IMR-90 (cell line): ENCODE measurements at regions not wholly inside any gene's neighbourhood (a gene's known extent, or its start where the extent isn't known, plus 50 kb on each side); places are given as distances from the start of the nearest gene placed in this dataset.
"Not testable (repeated sequence)": the region's sequence is repeated elsewhere in the genome, so short reads cannot be mapped to it uniquely, and the experiment has no call there.

ENCODE experiments used
- ATAC-seq: fragments of 200-7000 bp; cut with Tn5 transposase; 2 replicates; pipeline ENCODE4 v1.9.1; 2020; ENCODE audit warnings: low read depth, mild to moderate bottlenecking, moderate library complexity
- BruUV-seq: library from RNA; stranded (reverse); fragments of 400-500 nt; replicated peaks from 2 replicates; lab custom pipeline; 2021; lab: Mats Ljungman, UMichigan
- CTCF ChIA-PET: fragments of 300-600 bp; formaldehyde crosslinking; extraction: SDS; loops from one replicate; lab custom pipeline; 2021; ENCODE audit warnings: antibody characterized with exemption; lab: Yijun Ruan, JAX
- POLR2A ChIA-PET: fragments of 300-600 bp; sonication (Branson Sonifier 250); formaldehyde crosslinking; loops from one replicate; lab custom pipeline; 2022; ENCODE audit warnings: antibody characterized with exemption; ENCODE audit not compliant: unreplicated experiment; lab: Charles Lee
- DNase-seq: peaks from one replicate; pipeline ENCODE4 v3.0.0; 2013
- H2AFZ ChIP-seq: replicated peaks from 2 replicates; pipeline ENCODE3; 2013; ENCODE audit warnings: low read length, mild to moderate bottlenecking; ENCODE audit not compliant: poor library complexity
- H2AK5ac ChIP-seq: 2 replicates; pipeline ENCODE4 v1.6.1; 2013; ENCODE audit warnings: low read depth, low read length, inconsistent platforms
- H2AK9ac ChIP-seq: replicated peaks from 2 replicates; pipeline ENCODE3; 2013; ENCODE audit warnings: mild to moderate bottlenecking, low read depth, low read length, moderate library complexity; ENCODE audit not compliant: poor library complexity
- H2BK120ac ChIP-seq: 2 replicates; pipeline ENCODE4 v1.6.1; 2013; ENCODE audit warnings: low read depth, low read length, inconsistent platforms
- H2BK15ac ChIP-seq: 3 replicates; pipeline ENCODE4 v1.6.1; 2013; ENCODE audit warnings: low read depth, low read length, inconsistent platforms
- H2BK20ac ChIP-seq: 2 replicates; pipeline ENCODE4 v1.6.1; 2013; ENCODE audit warnings: low read depth, mild to moderate bottlenecking, inconsistent platforms, low read length, moderate library complexity
- H2BK5ac ChIP-seq: 2 replicates; pipeline ENCODE4 v1.6.1; 2013; ENCODE audit warnings: mild to moderate bottlenecking, low read depth, low read length, inconsistent platforms; ENCODE audit not compliant: poor library complexity, severe bottlenecking
- H3K14ac ChIP-seq: replicated peaks from 2 replicates; pipeline ENCODE4 v1.6.1; 2013; ENCODE audit warnings: low read depth, low read length, inconsistent platforms
- H3K18ac ChIP-seq: 2 replicates; pipeline ENCODE4 v1.6.1; 2013; ENCODE audit warnings: low read depth, low read length, control low read depth
- H3K23ac ChIP-seq: 2 replicates; pipeline ENCODE4 v1.6.1; 2013; ENCODE audit warnings: low read depth, low read length, inconsistent platforms
- H3K27ac ChIP-seq: 2 replicates; pipeline ENCODE4 v1.5.1; 2013; ENCODE audit warnings: mild to moderate bottlenecking, control low read depth, low read length; ENCODE audit not compliant: insufficient read depth
- H3K27me3 ChIP-seq: 2 replicates; pipeline ENCODE4 v1.6.1; 2013; ENCODE audit warnings: low read length; ENCODE audit not compliant: control insufficient read depth, insufficient read depth
- H3K36me3 ChIP-seq: 2 replicates; pipeline ENCODE4 v1.6.1; 2013; ENCODE audit warnings: low read length, mixed read lengths; ENCODE audit not compliant: control insufficient read depth, insufficient read depth
- H3K4ac ChIP-seq: 2 replicates; pipeline ENCODE4 v1.6.1; 2013; ENCODE audit warnings: low read depth, low read length, inconsistent platforms
- H3K4me1 ChIP-seq: 2 replicates; pipeline ENCODE4 v1.6.1; 2013; ENCODE audit warnings: low read length, mixed read lengths; ENCODE audit not compliant: control insufficient read depth, insufficient read depth
- H3K4me2 ChIP-seq: 2 replicates; pipeline ENCODE4 v1.6.1; 2013; ENCODE audit warnings: low read depth, mild to moderate bottlenecking, control low read depth, low read length, moderate library complexity
- H3K4me3 ChIP-seq: 2 replicates; pipeline ENCODE4 v1.5.1; 2013; ENCODE audit warnings: low read depth, mild to moderate bottlenecking, control low read depth, low read length, moderate library complexity; ENCODE audit not compliant: insufficient read depth
- H3K56ac ChIP-seq: 2 replicates; pipeline ENCODE4 v1.6.1; 2013; ENCODE audit warnings: low read length, inconsistent platforms; ENCODE audit not compliant: insufficient read depth; ENCODE audit errors: extremely low read depth
- H3K79me1 ChIP-seq, 2 experiments: 2 replicates each; pipeline ENCODE4 v1.6.1; 2013; ENCODE audit warnings: low read length in 2 of 2, inconsistent platforms in 1 of 2, low read depth in 1 of 2
- H3K9ac ChIP-seq: 2 replicates; pipeline ENCODE4 v1.6.1; 2013; ENCODE audit warnings: low read depth, low read length, control low read depth
- H3K9me1 ChIP-seq: 2 replicates; pipeline ENCODE4 v1.6.1; 2013; ENCODE audit warnings: low read length, inconsistent platforms; ENCODE audit not compliant: insufficient read depth
- H3K9me3 ChIP-seq: 2 replicates; pipeline ENCODE4 v1.6.1; 2013; ENCODE audit warnings: low read length; ENCODE audit not compliant: control insufficient read depth, insufficient read depth
- H4K20me1 ChIP-seq: 2 replicates; pipeline ENCODE4 v1.6.1; 2013; ENCODE audit warnings: low read length, inconsistent platforms; ENCODE audit not compliant: insufficient read depth
- H4K5ac ChIP-seq: 2 replicates; pipeline ENCODE4 v1.6.1; 2013; ENCODE audit warnings: mild to moderate bottlenecking, low read depth, low read length, control low read depth
- H4K8ac ChIP-seq, 2 experiments: 2 replicates each; pipeline ENCODE4 v1.6.1; 2013; ENCODE audit warnings: low read depth in 2 of 2, low read length in 2 of 2, control low read depth in 1 of 2, inconsistent platforms in 1 of 2
- H4K91ac ChIP-seq: 2 replicates; pipeline ENCODE4 v1.6.1; 2013; ENCODE audit warnings: low read depth, low read length, inconsistent platforms; ENCODE audit not compliant: insufficient read depth
- WGBS, 2 experiments: methylation state at CpG; one replicate each; pipeline versions ENCODE4 v1.1.5 to v1.1.7; 2013; ENCODE audit warnings: missing lambda C conversion rate in 2 of 2; ENCODE audit not compliant: insufficient read length in 1 of 2; ENCODE audit errors: extremely low coverage in 2 of 2; 5-methylcytosine and 5-hydroxymethylcytosine counted together
- dilution Hi-C: fragments of 300-500 bp; cut with HindIII; formaldehyde crosslinking; loops from one replicate; pipeline ENCODE4 v1.14.3; 2018; ENCODE audit warnings: low sequenced_read_pairs; ENCODE audit not compliant: unreplicated experiment
- in situ Hi-C: fragments of 300-500 bp; cut with MboI; formaldehyde crosslinking; loops from 3 replicates; pipeline ENCODE4 v1.14.3; 2019; ENCODE audit warnings: low sequenced_read_pairs, inconsistent platforms, mixed read lengths
- intact Hi-C: fragments of 100-400 bp; cut with micrococcal nuclease; formaldehyde crosslinking; loops from 2 replicates; pipeline ENCODE4 v1.10.0; 2022

- CTCF ChIA-PET, H3K23ac ChIP-seq, H4K20me1 ChIP-seq, H2BK120ac ChIP-seq, POLR2A ChIA-PET, H3K4ac ChIP-seq, H4K8ac ChIP-seq, H4K91ac ChIP-seq, H2BK20ac ChIP-seq, H3K9me1 ChIP-seq, BruUV-seq, intact Hi-C loops, H3K56ac ChIP-seq, H3K14ac ChIP-seq, H3K4me2 ChIP-seq, H3K36me3 ChIP-seq, H2BK5ac ChIP-seq, H2BK15ac ChIP-seq, H3K79me1 ChIP-seq, H2AFZ ChIP-seq, in situ Hi-C loops, dilution Hi-C loops, H2AK5ac ChIP-seq, ATAC-seq, H3K9ac ChIP-seq, H4K5ac ChIP-seq, DNase-seq, H3K4me3 ChIP-seq, H3K9me3 ChIP-seq, H3K27ac ChIP-seq, H3K4me1 ChIP-seq, H3K27me3 ChIP-seq, H3K18ac ChIP-seq, H2AK9ac ChIP-seq: not testable (repeated sequence)
- WGBS, 2 experiments, result no CpG with 5 or more reads among the region's 6 CpGs
These were observed 87.4 kb upstream of the PCED1B start for GRCh38 chr12:46992051-46992450.
